GM12878 (cell line): ENCODE measurements at regions not wholly inside any gene's neighbourhood (a gene's known extent, or its start where the extent isn't known, plus 50 kb on each side); places are given as distances from the start of the nearest gene placed in this dataset.

ENCODE experiments used
- ATAC-seq: fragments of 200-7000 bp; cut with Tn5 transposase; 3 replicates; pipeline ENCODE4 v1.9.1; 2020; ENCODE audit warnings: mild to moderate bottlenecking, moderate library complexity
- BruUV-seq: library from RNA; stranded (reverse); fragments of 400-500 nt; replicated peaks from 2 replicates; lab custom pipeline; 2021; lab: Mats Ljungman, UMichigan
- CTCF ChIA-PET: fragments of 300-600 bp; sonication (Branson Sonifier 250); formaldehyde crosslinking; extraction: SDS; loops from one replicate; lab custom pipeline; 2021; ENCODE audit warnings: inconsistent platforms; lab: Yijun Ruan, JAX
- POLR2A ChIA-PET: fragments of 350-600 bp; formaldehyde crosslinking; extraction: SDS; loops from one replicate; lab custom pipeline; 2021; ENCODE audit warnings: inconsistent platforms; lab: Charles Lee
- RAD21 ChIA-PET: fragments of 300-600 bp; sonication (Branson Sonifier 250); formaldehyde crosslinking; loops from one replicate; lab custom pipeline; 2023; ENCODE audit warnings: antibody characterized with exemption; ENCODE audit not compliant: unreplicated experiment; lab: Charles Lee
- SMC1A ChIA-PET: fragments of 300-600 bp; sonication (Branson Sonifier 250); formaldehyde crosslinking; loops from one replicate; lab custom pipeline; 2023; ENCODE audit not compliant: unreplicated experiment, uncharacterized antibody; lab: Charles Lee
- DNase-seq: peaks from one replicate; pipeline ENCODE4 v3.0.0-alpha.2; 2011; ENCODE audit warnings: low read depth, low spot score
- FAIRE-seq: peaks from 3 replicates; lab custom pipeline; 2011; peaks lifted over from hg19 to GRCh38; lab: Jason Lieb, UNC
- H2AFZ ChIP-seq: 2 replicates; pipeline ENCODE4 v1.6.0; 2011; ENCODE audit warnings: low read depth, low read length, control low read depth; ENCODE audit not compliant: control insufficient read depth
- H3K27ac ChIP-seq: 2 replicates; pipeline ENCODE4 v1.5.1; 2011; ENCODE audit warnings: control low read depth; ENCODE audit not compliant: control insufficient read depth, insufficient read depth
- H3K27me3 ChIP-seq, 2 experiments: replicated peaks in 1 of 2; 2 replicates each; pipeline versions ENCODE4 v1.6.0 to v1.6.1; 2011; ENCODE audit warnings: low read length in 1 of 2; ENCODE audit not compliant: control insufficient read depth in 2 of 2, insufficient read depth in 2 of 2
- H3K36me3 ChIP-seq, 2 experiments: 2 replicates each; pipeline ENCODE4 v1.5.1; 2011; ENCODE audit warnings: low read length in 1 of 2; ENCODE audit not compliant: control insufficient read depth in 2 of 2, insufficient read depth in 2 of 2
- H3K4me1 ChIP-seq: 2 replicates; pipeline ENCODE4 v1.6.1; 2011; ENCODE audit warnings: mild to moderate bottlenecking, low read length, moderate library complexity, mixed read lengths; ENCODE audit not compliant: control insufficient read depth, insufficient read depth
- H3K4me2 ChIP-seq: 2 replicates; pipeline ENCODE4 v1.6.0; 2011; ENCODE audit warnings: control low read depth; ENCODE audit not compliant: control insufficient read depth, insufficient read depth
- H3K4me3 ChIP-seq: fragments of 200-600 bp; sonication (generic); 2 replicates; pipeline ENCODE4 v1.5.1; 2016
- H3K79me2 ChIP-seq: 2 replicates; pipeline ENCODE4 v1.6.0; 2011; ENCODE audit warnings: low read length; ENCODE audit not compliant: control insufficient read depth, insufficient read depth
- H3K9ac ChIP-seq: 2 replicates; pipeline ENCODE4 v1.8.0; 2011; ENCODE audit warnings: low read length, control low read depth, mixed read lengths; ENCODE audit not compliant: control insufficient read depth, insufficient read depth
- H3K9me3 ChIP-seq: replicated peaks from 3 replicates; pipeline ENCODE4 v1.5.1; 2011; ENCODE audit warnings: mild to moderate bottlenecking, low read length; ENCODE audit not compliant: control insufficient read depth, insufficient read depth
- H4K20me1 ChIP-seq: 2 replicates; pipeline ENCODE4 v1.6.0; 2011; ENCODE audit not compliant: control insufficient read depth, insufficient read depth
- BACH1 ChIP-seq: fragments of 450-650 bp; IDR thresholded peaks from 2 replicates; pipeline ENCODE4 v1.6.1; 2017; ENCODE audit warnings: mild to moderate bottlenecking, borderline replicate concordance
- FOS ChIP-seq: IDR thresholded peaks from 3 replicates; pipeline ENCODE4 v1.6.1; 2011; ENCODE audit warnings: borderline replicate concordance; ENCODE audit not compliant: insufficient read length; ENCODE audit errors: extremely low read depth
- HDAC2 ChIP-seq: fragments of 200-600 bp; sonication (generic); IDR thresholded peaks from 2 replicates; pipeline ENCODE4 v1.6.1; 2017
- IRF4 ChIP-seq: IDR thresholded peaks from 2 replicates; pipeline ENCODE4 v1.6.1; 2011; ENCODE audit warnings: low read depth, low read length
- NBN ChIP-seq: fragments of 450-650 bp; IDR thresholded peaks from 2 replicates; pipeline ENCODE4 v1.6.1; 2016
- RB1 ChIP-seq: fragments of 450-650 bp; formaldehyde crosslinking; IDR thresholded peaks from 2 replicates; pipeline ENCODE4 v1.6.1; 2017; ENCODE audit warnings: mild to moderate bottlenecking, borderline replicate concordance
- RELA ChIP-seq: fragments of 450-650 bp; IDR thresholded peaks from 2 replicates; pipeline ENCODE4 v1.8.0; 2014; ENCODE audit warnings: borderline replicate concordance; ENCODE audit not compliant: partially characterized antibody
- RFX5 ChIP-seq: IDR thresholded peaks from 2 replicates; pipeline ENCODE4 v1.6.1; 2011; ENCODE audit warnings: low read depth, low read length, improper control_type of control experiment
- SMAD1 ChIP-seq: fragments of 450-650 bp; IDR thresholded peaks from 2 replicates; pipeline ENCODE4 v1.6.1; 2018; ENCODE audit warnings: mild to moderate bottlenecking, low read depth; ENCODE audit not compliant: partially characterized antibody
- TCF3 ChIP-seq: IDR thresholded peaks from 2 replicates; pipeline ENCODE4 v1.6.1; 2012; ENCODE audit warnings: low read depth, mild to moderate bottlenecking, low read length, borderline replicate concordance; ENCODE audit not compliant: insufficient read depth
- ZZZ3 ChIP-seq: IDR thresholded peaks from 2 replicates; pipeline ENCODE4 v1.6.1; 2011; ENCODE audit warnings: low read depth; ENCODE audit not compliant: control insufficient read depth, insufficient read length
- WGBS: methylation state at CpG from one replicate; pipeline ENCODE4 v1.1.6; 2016; ENCODE audit warnings: low lambda C conversion rate; ENCODE audit not compliant: insufficient replicate concordance, insufficient coverage; ENCODE audit errors: missing lambda C conversion rate; 5-methylcytosine and 5-hydroxymethylcytosine counted together
- in situ Hi-C: fragments of 300-500 bp; cut with MboI; formaldehyde crosslinking; loops from 9 replicates; pipeline ENCODE4 v1.14.3; 2018; ENCODE audit warnings: mixed read lengths
- intact Hi-C: fragments of 100-400 bp; cut with micrococcal nuclease; formaldehyde crosslinking; loops from one replicate; pipeline ENCODE4 v1.14.2; 2022; ENCODE audit not compliant: unreplicated experiment
- TF ChIP-seq, protein P1 (sequence below): fragments of 450-650 bp; IDR thresholded peaks from 2 replicates; pipeline ENCODE4 v1.6.1; 2017; ENCODE audit warnings: mild to moderate bottlenecking, moderate library complexity
- TF ChIP-seq, protein P2 (sequence below): IDR thresholded peaks from 2 replicates; pipeline ENCODE4 v1.6.1; 2012; ENCODE audit warnings: improper control_type of control experiment, low read depth, low read length; ENCODE audit not compliant: insufficient replicate concordance
- TF ChIP-seq, protein P3 (sequence below): fragments of 450-650 bp; IDR thresholded peaks from 2 replicates; pipeline ENCODE4 v1.6.1; 2018; ENCODE audit warnings: borderline replicate concordance, mild to moderate bottlenecking; ENCODE audit not compliant: partially characterized antibody

GRCh38 chr1:222877854-222878253 lies 63.0 kb downstream of the DISP1 start:
- Histone ChIP-seq H2AFZ (no peak overlapping the region), H3K79me2 (no peaks in the 10 kb centered on the region), H3K4me2 (no peak overlapping the region), H4K20me1 (no peaks in the 10 kb centered on the region), H3K9ac (no peak overlapping the region), H3K4me3 (no peak overlapping the region), H3K36me3 (no peaks in the 10 kb centered on the region), H3K27me3 (no peaks in the 10 kb centered on the region), H3K9me3 (no peaks in the 10 kb centered on the region; the same call in 2 of the 3 replicates), H3K27ac (no peak overlapping the region), H3K4me1 (no peaks in the 10 kb centered on the region)
- SMC1A ChIA-PET, result interaction anchor here (0.7 kb wide), 1 partner anchor 246 kb away, joined by 3 read pairs; no protein-coding TSS in a partner anchor
- BruUV-seq, result no TSS peak
- DNase-seq, result no peak
- 85% methylated on average over 2 of the region's 2 CpGs for WGBS
- RAD21 ChIA-PET, result no interaction called here
- CTCF ChIA-PET, result interaction anchor here (1.3 kb wide), 1 partner anchor 245 kb away, joined by 3 read pairs; no protein-coding TSS in a partner anchor
- POLR2A ChIA-PET, result no interaction called here
- in situ Hi-C loops, result no loop called here
- FAIRE-seq, result no peak
- intact Hi-C loops, result no loop called here
- no peak for ATAC-seq
- TF ChIP-seq HDAC2, result no peak
- TF ChIP-seq IRF4, result no peak
- TF ChIP-seq TCF3, result no peak
- TF ChIP-seq BACH1, result no peak
- TF ChIP-seq NBN, result no peak
- TF ChIP-seq SMAD1, result no peak
- TF ChIP-seq, protein P1, sequence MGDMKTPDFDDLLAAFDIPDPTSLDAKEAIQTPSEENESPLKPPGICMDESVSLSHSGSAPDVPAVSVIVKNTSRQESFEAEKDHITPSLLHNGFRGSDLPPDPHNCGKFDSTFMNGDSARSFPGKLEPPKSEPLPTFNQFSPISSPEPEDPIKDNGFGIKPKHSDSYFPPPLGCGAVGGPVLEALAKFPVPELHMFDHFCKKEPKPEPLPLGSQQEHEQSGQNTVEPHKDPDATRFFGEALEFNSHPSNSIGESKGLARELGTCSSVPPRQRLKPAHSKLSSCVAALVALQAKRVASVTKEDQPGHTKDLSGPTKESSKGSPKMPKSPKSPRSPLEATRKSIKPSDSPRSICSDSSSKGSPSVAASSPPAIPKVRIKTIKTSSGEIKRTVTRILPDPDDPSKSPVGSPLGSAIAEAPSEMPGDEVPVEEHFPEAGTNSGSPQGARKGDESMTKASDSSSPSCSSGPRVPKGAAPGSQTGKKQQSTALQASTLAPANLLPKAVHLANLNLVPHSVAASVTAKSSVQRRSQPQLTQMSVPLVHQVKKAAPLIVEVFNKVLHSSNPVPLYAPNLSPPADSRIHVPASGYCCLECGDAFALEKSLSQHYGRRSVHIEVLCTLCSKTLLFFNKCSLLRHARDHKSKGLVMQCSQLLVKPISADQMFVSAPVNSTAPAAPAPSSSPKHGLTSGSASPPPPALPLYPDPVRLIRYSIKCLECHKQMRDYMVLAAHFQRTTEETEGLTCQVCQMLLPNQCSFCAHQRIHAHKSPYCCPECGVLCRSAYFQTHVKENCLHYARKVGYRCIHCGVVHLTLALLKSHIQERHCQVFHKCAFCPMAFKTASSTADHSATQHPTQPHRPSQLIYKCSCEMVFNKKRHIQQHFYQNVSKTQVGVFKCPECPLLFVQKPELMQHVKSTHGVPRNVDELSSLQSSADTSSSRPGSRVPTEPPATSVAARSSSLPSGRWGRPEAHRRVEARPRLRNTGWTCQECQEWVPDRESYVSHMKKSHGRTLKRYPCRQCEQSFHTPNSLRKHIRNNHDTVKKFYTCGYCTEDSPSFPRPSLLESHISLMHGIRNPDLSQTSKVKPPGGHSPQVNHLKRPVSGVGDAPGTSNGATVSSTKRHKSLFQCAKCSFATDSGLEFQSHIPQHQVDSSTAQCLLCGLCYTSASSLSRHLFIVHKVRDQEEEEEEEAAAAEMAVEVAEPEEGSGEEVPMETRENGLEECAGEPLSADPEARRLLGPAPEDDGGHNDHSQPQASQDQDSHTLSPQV, result no peak
- no peak for TF ChIP-seq RELA
- TF ChIP-seq FOS, result no peak
- TF ChIP-seq, protein P2, sequence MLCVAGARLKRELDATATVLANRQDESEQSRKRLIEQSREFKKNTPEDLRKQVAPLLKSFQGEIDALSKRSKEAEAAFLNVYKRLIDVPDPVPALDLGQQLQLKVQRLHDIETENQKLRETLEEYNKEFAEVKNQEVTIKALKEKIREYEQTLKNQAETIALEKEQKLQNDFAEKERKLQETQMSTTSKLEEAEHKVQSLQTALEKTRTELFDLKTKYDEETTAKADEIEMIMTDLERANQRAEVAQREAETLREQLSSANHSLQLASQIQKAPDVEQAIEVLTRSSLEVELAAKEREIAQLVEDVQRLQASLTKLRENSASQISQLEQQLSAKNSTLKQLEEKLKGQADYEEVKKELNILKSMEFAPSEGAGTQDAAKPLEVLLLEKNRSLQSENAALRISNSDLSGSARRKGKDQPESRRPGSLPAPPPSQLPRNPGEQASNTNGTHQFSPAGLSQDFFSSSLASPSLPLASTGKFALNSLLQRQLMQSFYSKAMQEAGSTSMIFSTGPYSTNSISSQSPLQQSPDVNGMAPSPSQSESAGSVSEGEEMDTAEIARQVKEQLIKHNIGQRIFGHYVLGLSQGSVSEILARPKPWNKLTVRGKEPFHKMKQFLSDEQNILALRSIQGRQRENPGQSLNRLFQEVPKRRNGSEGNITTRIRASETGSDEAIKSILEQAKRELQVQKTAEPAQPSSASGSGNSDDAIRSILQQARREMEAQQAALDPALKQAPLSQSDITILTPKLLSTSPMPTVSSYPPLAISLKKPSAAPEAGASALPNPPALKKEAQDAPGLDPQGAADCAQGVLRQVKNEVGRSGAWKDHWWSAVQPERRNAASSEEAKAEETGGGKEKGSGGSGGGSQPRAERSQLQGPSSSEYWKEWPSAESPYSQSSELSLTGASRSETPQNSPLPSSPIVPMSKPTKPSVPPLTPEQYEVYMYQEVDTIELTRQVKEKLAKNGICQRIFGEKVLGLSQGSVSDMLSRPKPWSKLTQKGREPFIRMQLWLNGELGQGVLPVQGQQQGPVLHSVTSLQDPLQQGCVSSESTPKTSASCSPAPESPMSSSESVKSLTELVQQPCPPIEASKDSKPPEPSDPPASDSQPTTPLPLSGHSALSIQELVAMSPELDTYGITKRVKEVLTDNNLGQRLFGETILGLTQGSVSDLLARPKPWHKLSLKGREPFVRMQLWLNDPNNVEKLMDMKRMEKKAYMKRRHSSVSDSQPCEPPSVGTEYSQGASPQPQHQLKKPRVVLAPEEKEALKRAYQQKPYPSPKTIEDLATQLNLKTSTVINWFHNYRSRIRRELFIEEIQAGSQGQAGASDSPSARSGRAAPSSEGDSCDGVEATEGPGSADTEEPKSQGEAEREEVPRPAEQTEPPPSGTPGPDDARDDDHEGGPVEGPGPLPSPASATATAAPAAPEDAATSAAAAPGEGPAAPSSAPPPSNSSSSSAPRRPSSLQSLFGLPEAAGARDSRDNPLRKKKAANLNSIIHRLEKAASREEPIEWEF, result no peak
- TF ChIP-seq RFX5, result no peak
- no peak for TF ChIP-seq RB1
- TF ChIP-seq, protein P3, sequence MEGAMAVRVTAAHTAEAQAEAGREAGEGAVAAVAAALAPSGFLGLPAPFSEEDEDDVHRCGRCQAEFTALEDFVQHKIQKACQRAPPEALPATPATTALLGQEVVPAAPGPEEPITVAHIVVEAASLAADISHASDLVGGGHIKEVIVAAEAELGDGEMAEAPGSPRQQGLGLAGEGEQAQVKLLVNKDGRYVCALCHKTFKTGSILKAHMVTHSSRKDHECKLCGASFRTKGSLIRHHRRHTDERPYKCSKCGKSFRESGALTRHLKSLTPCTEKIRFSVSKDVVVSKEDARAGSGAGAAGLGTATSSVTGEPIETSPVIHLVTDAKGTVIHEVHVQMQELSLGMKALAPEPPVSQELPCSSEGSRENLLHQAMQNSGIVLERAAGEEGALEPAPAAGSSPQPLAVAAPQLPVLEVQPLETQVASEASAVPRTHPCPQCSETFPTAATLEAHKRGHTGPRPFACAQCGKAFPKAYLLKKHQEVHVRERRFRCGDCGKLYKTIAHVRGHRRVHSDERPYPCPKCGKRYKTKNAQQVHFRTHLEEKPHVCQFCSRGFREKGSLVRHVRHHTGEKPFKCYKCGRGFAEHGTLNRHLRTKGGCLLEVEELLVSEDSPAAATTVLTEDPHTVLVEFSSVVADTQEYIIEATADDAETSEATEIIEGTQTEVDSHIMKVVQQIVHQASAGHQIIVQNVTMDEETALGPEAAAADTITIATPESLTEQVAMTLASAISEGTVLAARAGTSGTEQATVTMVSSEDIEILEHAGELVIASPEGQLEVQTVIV, result no peak
- no peak for TF ChIP-seq ZZZ3
